C4-2B (cell line): ENCODE measurements at regions not wholly inside any gene's neighbourhood (a gene's known extent, or its start where the extent isn't known, plus 50 kb on each side); places are given as distances from the start of the nearest gene placed in this dataset.

Experiments
- ZFX ChIP-seq: fragments of 450-650 bp; IDR thresholded peaks from 2 replicates; pipeline ENCODE4 v1.6.1; 2017
- TF ChIP-seq, protein P1 (sequence below): fragments of 450-650 bp; conservative IDR thresholded peaks from 2 replicates; pipeline ENCODE4 v1.5.1; 2017; ENCODE audit warnings: mild to moderate bottlenecking

- TF ChIP-seq, protein P1, sequence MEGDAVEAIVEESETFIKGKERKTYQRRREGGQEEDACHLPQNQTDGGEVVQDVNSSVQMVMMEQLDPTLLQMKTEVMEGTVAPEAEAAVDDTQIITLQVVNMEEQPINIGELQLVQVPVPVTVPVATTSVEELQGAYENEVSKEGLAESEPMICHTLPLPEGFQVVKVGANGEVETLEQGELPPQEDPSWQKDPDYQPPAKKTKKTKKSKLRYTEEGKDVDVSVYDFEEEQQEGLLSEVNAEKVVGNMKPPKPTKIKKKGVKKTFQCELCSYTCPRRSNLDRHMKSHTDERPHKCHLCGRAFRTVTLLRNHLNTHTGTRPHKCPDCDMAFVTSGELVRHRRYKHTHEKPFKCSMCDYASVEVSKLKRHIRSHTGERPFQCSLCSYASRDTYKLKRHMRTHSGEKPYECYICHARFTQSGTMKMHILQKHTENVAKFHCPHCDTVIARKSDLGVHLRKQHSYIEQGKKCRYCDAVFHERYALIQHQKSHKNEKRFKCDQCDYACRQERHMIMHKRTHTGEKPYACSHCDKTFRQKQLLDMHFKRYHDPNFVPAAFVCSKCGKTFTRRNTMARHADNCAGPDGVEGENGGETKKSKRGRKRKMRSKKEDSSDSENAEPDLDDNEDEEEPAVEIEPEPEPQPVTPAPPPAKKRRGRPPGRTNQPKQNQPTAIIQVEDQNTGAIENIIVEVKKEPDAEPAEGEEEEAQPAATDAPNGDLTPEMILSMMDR = no peak
- TF ChIP-seq ZFX = no peak
Observed at GRCh38 chr1:208604295-208604694, 360.1 kb upstream of the PLXNA2 start.
